Transverse colon (tissue), 4 donors: ENCODE measurements at regions not wholly inside any gene's neighbourhood (a gene's known extent, or its start where the extent isn't known, plus 50 kb on each side); places are given as distances from the start of the nearest gene placed in this dataset.

Experiments used
- DNase-seq: peaks from one replicate; pipeline ENCODE4 v3.0.0-alpha.2; 2019
- H3K27ac ChIP-seq, 4 donors: fragments of 200-600 bp; sonication (generic); 2 replicates each; pipeline ENCODE4 v1.5.1; 2016 to 2018; ENCODE audit warnings: inconsistent platforms in 4 of 4
- H3K27me3 ChIP-seq: fragments of 200-600 bp; sonication (generic); 2 replicates; pipeline ENCODE4 v1.5.1; 2017; ENCODE audit warnings: inconsistent platforms
- H3K36me3 ChIP-seq, 4 donors: fragments of 200-600 bp; sonication (generic); 2 replicates each; pipeline ENCODE4 v1.5.1; 2017 to 2019; ENCODE audit warnings: inconsistent platforms in 4 of 4
- H3K4me1 ChIP-seq, 4 donors: fragments of 200-600 bp; sonication (generic); 2 replicates each; pipeline ENCODE4 v1.5.1; 2017 to 2020; ENCODE audit warnings: inconsistent platforms in 4 of 4
- H3K4me3 ChIP-seq, 4 donors: fragments of 200-600 bp; sonication (generic); 1 replicate in 1 of 4; 2 replicates in 3 of 4; pipeline versions ENCODE4 v1.5.1 to v1.6.1; 2017 to 2019; ENCODE audit warnings: inconsistent platforms in 4 of 4
- H3K9me3 ChIP-seq, 2 donors: fragments of 200-600 bp; sonication (generic); 2 replicates each; pipeline ENCODE4 v1.5.1; 2017 to 2019; ENCODE audit warnings: inconsistent platforms in 2 of 2
- CTCF ChIP-seq, 5 experiments: fragments of 200-600 bp in 3 of 5; fragments of 450-650 bp in 2 of 5; sonication (generic) in 3 of 5; IDR thresholded peaks; 1 replicate in 2 of 5; 2 replicates in 3 of 5; pipeline ENCODE4 v1.5.1; 2016 to 2017; ENCODE audit warnings: antibody characterized with exemption in 5 of 5, inconsistent platforms in 3 of 5, mild to moderate bottlenecking in 2 of 5, moderate library complexity in 1 of 5
- EP300 ChIP-seq: sonication (generic); formaldehyde crosslinking; IDR thresholded peaks from one replicate; pipeline ENCODE4 v1.6.1; 2017; ENCODE audit warnings: antibody characterized with exemption, low read depth
- POLR2A ChIP-seq: fragments of 450-650 bp; IDR thresholded peaks from one replicate; pipeline ENCODE4 v1.6.1; 2016; ENCODE audit warnings: antibody characterized with exemption, mild to moderate bottlenecking, moderate library complexity
- POLR2AphosphoS5 ChIP-seq, 3 donors: sonication (generic); formaldehyde crosslinking; IDR thresholded peaks; one replicate each; pipeline ENCODE4 v1.6.1; 2016; ENCODE audit warnings: antibody characterized with exemption in 3 of 3
- WGBS, 2 donors: methylation state at CpG; one replicate each; pipeline ENCODE4 v1.1.5; 2018; ENCODE audit warnings: low coverage in 1 of 2; 5-methylcytosine and 5-hydroxymethylcytosine counted together
- in situ Hi-C, 4 donors: fragments of 200-750 bp; cut with MboI; loops; one replicate each; pipeline versions ENCODE4 v1.15.0 to v1.15.1; 2017; ENCODE audit warnings: low sequenced_read_pairs in 3 of 4, low pct_ligation_motif_present in 1 of 4, low pct_unique_long_range_greater_than_20kb in 1 of 4
- intact Hi-C: fragments of 100-400 bp; cut with DNase I; formaldehyde crosslinking; loops from one replicate; pipeline ENCODE4 v1.15.1; 2023; ENCODE audit warnings: low total_unique reads

- H3K9me3 ChIP-seq: no peaks in the 10 kb centered on the region
- no peak overlapping the region for H3K4me3 ChIP-seq
- WGBS, 2 donors: 58 to 60% methylated on average over 3 of the region's 3 CpGs
- H3K36me3 ChIP-seq: no peaks in the 10 kb centered on the region
- no peak for DNase-seq
- in situ Hi-C loops: no loop called here
- H3K4me1 ChIP-seq: no peaks in the 10 kb centered on the region
- TF ChIP-seq POLR2AphosphoS5 (IDR thresholded peaks at IDR 0.05): peak in 1 of 3 donors; percentile 9
- TF ChIP-seq POLR2A: no peak
- intact Hi-C loops: no loop called here
- no peak overlapping the region for H3K27ac ChIP-seq
- H3K27me3 ChIP-seq: no peaks in the 10 kb centered on the region
Measured at GRCh38 chr11:104665641-104666040, 232.6 kb downstream of the CASP12 start.

GRCh38 chr11:104663190-104664140 lies 234.8 kb downstream of the CASP12 start:
- H3K27ac ChIP-seq: no peak overlapping the region
- in situ Hi-C loops: no loop called here
- WGBS, 2 donors: 77 to 84% methylated on average over 4 of the region's 4 CpGs

GRCh38 chr11:104661901-104662300 lies 236.4 kb downstream of the CASP12 start:
- TF ChIP-seq EP300 (no peak), POLR2AphosphoS5 (IDR thresholded peaks at IDR 0.05) (no peak), CTCF (IDR thresholded peaks at IDR 0.05) (no peak), POLR2A (no peak)
- no peak overlapping the region for H3K27ac ChIP-seq
- H3K9me3 ChIP-seq: no peaks in the 10 kb centered on the region
- DNase-seq: no peak
- in situ Hi-C loops (no loop called here), intact Hi-C loops (no loop called here)
- H3K4me1 ChIP-seq: no peaks in the 10 kb centered on the region
- WGBS, 2 donors: 57 to 91% methylated on average over 1 of the region's 1 CpG
- no peaks in the 10 kb centered on the region for H3K27me3 ChIP-seq
- no peak overlapping the region for H3K4me3 ChIP-seq
- H3K36me3 ChIP-seq: no peaks in the 10 kb centered on the region

More at GRCh38 chr11:104663190-104664140, 234.8 kb downstream of the CASP12 start:
- Histone ChIP-seq H3K9me3 (no peaks in the 10 kb centered on the region), H3K36me3 (no peaks in the 10 kb centered on the region), H3K4me3 (no peak overlapping the region), H3K27me3 (no peaks in the 10 kb centered on the region), H3K4me1 (no peaks in the 10 kb centered on the region)
- DNase-seq: no peak
- TF ChIP-seq POLR2AphosphoS5 (IDR thresholded peaks at IDR 0.05) (no peak), EP300 (no peak), CTCF (IDR thresholded peaks at IDR 0.05) (no peak), POLR2A (no peak)
- intact Hi-C loops: no loop called here

- Histone ChIP-seq H3K4me1 (no peaks in the 10 kb centered on the region), H3K36me3 (no peaks in the 10 kb centered on the region), H3K27me3 (no peaks in the 10 kb centered on the region), H3K9me3 (no peaks in the 10 kb centered on the region), H3K27ac (no peak overlapping the region), H3K4me3 (no peak overlapping the region)
- intact Hi-C loops: no loop called here
- WGBS, 2 donors: 80 to 83% methylated on average over 5 of the region's 5 CpGs
- in situ Hi-C loops: no loop called here
- no peak for DNase-seq
- TF ChIP-seq CTCF (IDR thresholded peaks at IDR 0.05): no peak
- TF ChIP-seq POLR2A: no peak
- TF ChIP-seq EP300: no peak
- TF ChIP-seq POLR2AphosphoS5 (IDR thresholded peaks at IDR 0.05): no peak
Measured at GRCh38 chr11:104661471-104661870, 236.8 kb downstream of the CASP12 start.
